ENCODE measurements at regions not wholly inside any gene's neighbourhood (a gene's known extent, or its start where the extent isn't known, plus 50 kb on each side); places are given as distances from the start of the nearest gene placed in this dataset.

DNA sequence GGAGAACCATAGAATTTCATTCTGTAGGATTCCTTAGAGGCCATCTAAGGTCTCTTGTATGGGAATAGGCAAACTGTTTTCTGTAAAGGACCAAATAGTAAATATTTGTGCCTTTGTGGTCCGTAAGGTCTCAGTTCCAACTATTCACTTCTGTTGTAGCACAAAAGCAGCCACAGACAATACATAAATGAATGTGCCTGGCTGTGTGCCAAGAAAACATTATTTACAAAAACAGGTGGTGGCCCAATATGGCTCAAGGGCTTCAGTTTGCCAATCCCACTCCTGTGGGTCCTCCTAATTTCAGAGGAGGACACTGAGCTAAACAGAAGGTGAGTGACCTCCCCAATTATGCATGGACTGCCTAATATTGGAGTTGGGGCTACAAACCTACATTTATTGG, 67.6 kb upstream of the EDEM3 start:
- Histone ChIP-seq H3K36me3 (ENCODE audit: control insufficient read depth in 2 of 4, insufficient read depth in 4 of 4, low read length in 3 of 4) (peaks cover 0 to 26% (median 0%) of the 10 kb centered on the region in 4 experiments; a peak in 2 of 8 replicates), H3K27me3 (replicated peaks in 1 of 4; ENCODE audit: control insufficient read depth in 3 of 4, extremely low read depth in 1 of 4, insufficient read depth in 3 of 4, low read length in 3 of 4) (no peaks in the 10 kb centered on the region), H4K8ac (ENCODE audit: extremely low read depth, insufficient read depth, low read length) (no peak overlapping the region), H2BK5ac (ENCODE audit: low read depth, low read length) (no peak overlapping the region), H2BK12ac (ENCODE audit: low read depth, low read length) (no peak overlapping the region), H2AK5ac (ENCODE audit: low read depth, low read length) (no peak overlapping the region), H3K4me2 (ENCODE audit: insufficient read depth in 1 of 2, low read depth in 2 of 2, low read length in 2 of 2) (no peak overlapping the region), H2AFZ (ENCODE audit: low read length) (no peak overlapping the region), H3K56ac (replicated peaks; ENCODE audit: insufficient read length, low read depth, low read length) (no peak overlapping the region), H3K9me3 (ENCODE audit: insufficient read depth in 2 of 2, low read depth in 1 of 2, low read length in 1 of 2) (0 out of 4 replicates have a peak, but pooled peaks cover 0 to 2% of the 10 kb centered on the region in 2 experiments), H3K79me2 (ENCODE audit: control insufficient read depth in 1 of 2, insufficient read depth in 2 of 2, low read length in 2 of 2) (no peaks in the 10 kb centered on the region), H3K23me2 (ENCODE audit: low read depth, low read length) (no peaks in the 10 kb centered on the region; the same call in 1 of the 2 replicates), H4K5ac (ENCODE audit: insufficient read length, low read depth, low read length) (no peak overlapping the region), H3K4me1 (replicated peaks in 1 of 4; ENCODE audit: control insufficient read depth in 3 of 4, insufficient read depth in 4 of 4, low read length in 3 of 4) (no peaks in the 10 kb centered on the region), H3K4me3 (ENCODE audit: extremely low read depth in 1 of 4, insufficient read depth in 2 of 4, low read depth in 3 of 4, low read length in 4 of 4) (no peak overlapping the region), H3K4ac (replicated peaks; ENCODE audit: insufficient read length, low read depth, low read length) (no peak overlapping the region), H2BK120ac (replicated peaks; ENCODE audit: low read depth, low read length) (no peak overlapping the region), H3K23ac (ENCODE audit: insufficient read length) (no peak overlapping the region), H3K9ac (replicated peaks in 1 of 4; ENCODE audit: extremely low read depth in 1 of 4, low read depth in 3 of 4, low read length in 3 of 4) (no peak overlapping the region), H4K91ac (replicated peaks; ENCODE audit: insufficient read length, low read length) (no peak overlapping the region), H3K18ac (ENCODE audit: extremely low read depth, low read length) (no peak overlapping the region), H3K27ac (ENCODE audit: low read depth, low read length) (no peak overlapping the region), H2BK15ac (ENCODE audit: low read length) (no peak overlapping the region), H2BK20ac (ENCODE audit: low read length) (no peak overlapping the region), H4K20me1 (replicated peaks in 1 of 2; ENCODE audit: control insufficient read depth in 1 of 2, insufficient read depth in 2 of 2, low read length in 2 of 2) (no peaks in the 10 kb centered on the region), H3K14ac (ENCODE audit: insufficient read length) (no peak overlapping the region), H3K79me1 (ENCODE audit: low read depth, low read length) (no peaks in the 10 kb centered on the region)
- ChIA-PET CTCF (ENCODE audit: partially characterized antibody) (interaction anchor here (0.7 to 1.9 kb wide), 3 partner anchors 10 to 348 kb away, joined by 3 to 8 read pairs (median 6); no protein-coding TSS in a partner anchor), POLR2A (ENCODE audit: partially characterized antibody) (no interaction called here)
- 95% methylated on average over 1 of the region's 1 CpG; no CpG with 5 or more reads in 1 of the 2 experiments for WGBS, 2 experiments (ENCODE audit: extremely low coverage in 1 of 2, insufficient coverage in 1 of 2, insufficient read length in 1 of 2, insufficient replicate concordance in 2 of 2, low coverage in 1 of 2, low lambda C conversion rate in 2 of 2, missing lambda C conversion rate in 1 of 2)
- no peak for FAIRE-seq
- DNase-seq (ENCODE audit: low read depth in 1 of 2, low spot score in 2 of 2), result no peak
- TF ChIP-seq BACH1 (IDR thresholded peaks at IDR 0.05; ENCODE audit: low read length) (no peak), POU5F1 (IDR thresholded peaks at IDR 0.05; ENCODE audit: low read depth, low read length) (no peak), RXRA (IDR thresholded peaks at IDR 0.05; ENCODE audit: insufficient read depth, low read depth, low read length) (no peak), CBX8 (IDR thresholded peaks at IDR 0.05; ENCODE audit: borderline replicate concordance, low read depth, low read length) (no peak), CBX5 (IDR thresholded peaks at IDR 0.05; ENCODE audit: low read depth, low read length) (no peak), YY1 (IDR thresholded peaks at IDR 0.05; ENCODE audit: low read depth, low read length) (no peak)
